ENCODE measurements at regions not wholly inside any gene's neighbourhood (a gene's known extent, or its start where the extent isn't known, plus 50 kb on each side); places are given as distances from the start of the nearest gene placed in this dataset.

DNA sequence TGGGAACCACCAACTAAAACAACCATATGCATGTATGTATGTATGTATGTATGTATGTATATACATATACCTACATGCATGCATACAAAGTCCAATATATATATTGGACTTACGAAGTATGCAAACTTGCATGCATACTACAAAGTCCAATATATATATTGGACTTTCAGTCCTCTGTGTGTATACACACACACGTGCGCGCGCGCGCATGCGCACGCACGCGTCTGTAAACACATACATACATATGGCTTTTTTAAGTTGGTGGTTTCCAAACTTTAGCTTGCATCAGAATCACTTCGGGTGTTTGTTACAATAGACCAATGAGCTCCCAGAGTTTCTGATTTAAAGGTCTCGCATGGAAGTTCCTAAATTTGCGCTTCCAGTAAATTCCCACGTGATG, 197.5 kb upstream of the C1orf87 start (continued):
- TF ChIP-seq, protein P1, sequence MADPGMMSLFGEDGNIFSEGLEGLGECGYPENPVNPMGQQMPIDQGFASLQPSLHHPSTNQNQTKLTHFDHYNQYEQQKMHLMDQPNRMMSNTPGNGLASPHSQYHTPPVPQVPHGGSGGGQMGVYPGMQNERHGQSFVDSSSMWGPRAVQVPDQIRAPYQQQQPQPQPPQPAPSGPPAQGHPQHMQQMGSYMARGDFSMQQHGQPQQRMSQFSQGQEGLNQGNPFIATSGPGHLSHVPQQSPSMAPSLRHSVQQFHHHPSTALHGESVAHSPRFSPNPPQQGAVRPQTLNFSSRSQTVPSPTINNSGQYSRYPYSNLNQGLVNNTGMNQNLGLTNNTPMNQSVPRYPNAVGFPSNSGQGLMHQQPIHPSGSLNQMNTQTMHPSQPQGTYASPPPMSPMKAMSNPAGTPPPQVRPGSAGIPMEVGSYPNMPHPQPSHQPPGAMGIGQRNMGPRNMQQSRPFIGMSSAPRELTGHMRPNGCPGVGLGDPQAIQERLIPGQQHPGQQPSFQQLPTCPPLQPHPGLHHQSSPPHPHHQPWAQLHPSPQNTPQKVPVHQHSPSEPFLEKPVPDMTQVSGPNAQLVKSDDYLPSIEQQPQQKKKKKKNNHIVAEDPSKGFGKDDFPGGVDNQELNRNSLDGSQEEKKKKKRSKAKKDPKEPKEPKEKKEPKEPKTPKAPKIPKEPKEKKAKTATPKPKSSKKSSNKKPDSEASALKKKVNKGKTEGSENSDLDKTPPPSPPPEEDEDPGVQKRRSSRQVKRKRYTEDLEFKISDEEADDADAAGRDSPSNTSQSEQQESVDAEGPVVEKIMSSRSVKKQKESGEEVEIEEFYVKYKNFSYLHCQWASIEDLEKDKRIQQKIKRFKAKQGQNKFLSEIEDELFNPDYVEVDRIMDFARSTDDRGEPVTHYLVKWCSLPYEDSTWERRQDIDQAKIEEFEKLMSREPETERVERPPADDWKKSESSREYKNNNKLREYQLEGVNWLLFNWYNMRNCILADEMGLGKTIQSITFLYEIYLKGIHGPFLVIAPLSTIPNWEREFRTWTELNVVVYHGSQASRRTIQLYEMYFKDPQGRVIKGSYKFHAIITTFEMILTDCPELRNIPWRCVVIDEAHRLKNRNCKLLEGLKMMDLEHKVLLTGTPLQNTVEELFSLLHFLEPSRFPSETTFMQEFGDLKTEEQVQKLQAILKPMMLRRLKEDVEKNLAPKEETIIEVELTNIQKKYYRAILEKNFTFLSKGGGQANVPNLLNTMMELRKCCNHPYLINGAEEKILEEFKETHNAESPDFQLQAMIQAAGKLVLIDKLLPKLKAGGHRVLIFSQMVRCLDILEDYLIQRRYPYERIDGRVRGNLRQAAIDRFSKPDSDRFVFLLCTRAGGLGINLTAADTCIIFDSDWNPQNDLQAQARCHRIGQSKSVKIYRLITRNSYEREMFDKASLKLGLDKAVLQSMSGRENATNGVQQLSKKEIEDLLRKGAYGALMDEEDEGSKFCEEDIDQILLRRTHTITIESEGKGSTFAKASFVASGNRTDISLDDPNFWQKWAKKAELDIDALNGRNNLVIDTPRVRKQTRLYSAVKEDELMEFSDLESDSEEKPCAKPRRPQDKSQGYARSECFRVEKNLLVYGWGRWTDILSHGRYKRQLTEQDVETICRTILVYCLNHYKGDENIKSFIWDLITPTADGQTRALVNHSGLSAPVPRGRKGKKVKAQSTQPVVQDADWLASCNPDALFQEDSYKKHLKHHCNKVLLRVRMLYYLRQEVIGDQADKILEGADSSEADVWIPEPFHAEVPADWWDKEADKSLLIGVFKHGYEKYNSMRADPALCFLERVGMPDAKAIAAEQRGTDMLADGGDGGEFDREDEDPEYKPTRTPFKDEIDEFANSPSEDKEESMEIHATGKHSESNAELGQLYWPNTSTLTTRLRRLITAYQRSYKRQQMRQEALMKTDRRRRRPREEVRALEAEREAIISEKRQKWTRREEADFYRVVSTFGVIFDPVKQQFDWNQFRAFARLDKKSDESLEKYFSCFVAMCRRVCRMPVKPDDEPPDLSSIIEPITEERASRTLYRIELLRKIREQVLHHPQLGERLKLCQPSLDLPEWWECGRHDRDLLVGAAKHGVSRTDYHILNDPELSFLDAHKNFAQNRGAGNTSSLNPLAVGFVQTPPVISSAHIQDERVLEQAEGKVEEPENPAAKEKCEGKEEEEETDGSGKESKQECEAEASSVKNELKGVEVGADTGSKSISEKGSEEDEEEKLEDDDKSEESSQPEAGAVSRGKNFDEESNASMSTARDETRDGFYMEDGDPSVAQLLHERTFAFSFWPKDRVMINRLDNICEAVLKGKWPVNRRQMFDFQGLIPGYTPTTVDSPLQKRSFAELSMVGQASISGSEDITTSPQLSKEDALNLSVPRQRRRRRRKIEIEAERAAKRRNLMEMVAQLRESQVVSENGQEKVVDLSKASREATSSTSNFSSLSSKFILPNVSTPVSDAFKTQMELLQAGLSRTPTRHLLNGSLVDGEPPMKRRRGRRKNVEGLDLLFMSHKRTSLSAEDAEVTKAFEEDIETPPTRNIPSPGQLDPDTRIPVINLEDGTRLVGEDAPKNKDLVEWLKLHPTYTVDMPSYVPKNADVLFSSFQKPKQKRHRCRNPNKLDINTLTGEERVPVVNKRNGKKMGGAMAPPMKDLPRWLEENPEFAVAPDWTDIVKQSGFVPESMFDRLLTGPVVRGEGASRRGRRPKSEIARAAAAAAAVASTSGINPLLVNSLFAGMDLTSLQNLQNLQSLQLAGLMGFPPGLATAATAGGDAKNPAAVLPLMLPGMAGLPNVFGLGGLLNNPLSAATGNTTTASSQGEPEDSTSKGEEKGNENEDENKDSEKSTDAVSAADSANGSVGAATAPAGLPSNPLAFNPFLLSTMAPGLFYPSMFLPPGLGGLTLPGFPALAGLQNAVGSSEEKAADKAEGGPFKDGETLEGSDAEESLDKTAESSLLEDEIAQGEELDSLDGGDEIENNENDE (IDR thresholded peaks at IDR 0.05; ENCODE audit: insufficient replicate concordance, low read length), result no peak
- TF ChIP-seq SP2 (IDR thresholded peaks at IDR 0.05; ENCODE audit: low read length), result no peak
- no peak for TF ChIP-seq KDM5A (IDR thresholded peaks at IDR 0.05; ENCODE audit: low read length)
- TF ChIP-seq, protein P2, sequence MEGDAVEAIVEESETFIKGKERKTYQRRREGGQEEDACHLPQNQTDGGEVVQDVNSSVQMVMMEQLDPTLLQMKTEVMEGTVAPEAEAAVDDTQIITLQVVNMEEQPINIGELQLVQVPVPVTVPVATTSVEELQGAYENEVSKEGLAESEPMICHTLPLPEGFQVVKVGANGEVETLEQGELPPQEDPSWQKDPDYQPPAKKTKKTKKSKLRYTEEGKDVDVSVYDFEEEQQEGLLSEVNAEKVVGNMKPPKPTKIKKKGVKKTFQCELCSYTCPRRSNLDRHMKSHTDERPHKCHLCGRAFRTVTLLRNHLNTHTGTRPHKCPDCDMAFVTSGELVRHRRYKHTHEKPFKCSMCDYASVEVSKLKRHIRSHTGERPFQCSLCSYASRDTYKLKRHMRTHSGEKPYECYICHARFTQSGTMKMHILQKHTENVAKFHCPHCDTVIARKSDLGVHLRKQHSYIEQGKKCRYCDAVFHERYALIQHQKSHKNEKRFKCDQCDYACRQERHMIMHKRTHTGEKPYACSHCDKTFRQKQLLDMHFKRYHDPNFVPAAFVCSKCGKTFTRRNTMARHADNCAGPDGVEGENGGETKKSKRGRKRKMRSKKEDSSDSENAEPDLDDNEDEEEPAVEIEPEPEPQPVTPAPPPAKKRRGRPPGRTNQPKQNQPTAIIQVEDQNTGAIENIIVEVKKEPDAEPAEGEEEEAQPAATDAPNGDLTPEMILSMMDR (IDR thresholded peaks at IDR 0.05; ENCODE audit: control extremely low read depth in 1 of 3, insufficient read depth in 1 of 3, low read depth in 1 of 3, low read length in 3 of 3), result no peak
- TF ChIP-seq, protein P3, sequence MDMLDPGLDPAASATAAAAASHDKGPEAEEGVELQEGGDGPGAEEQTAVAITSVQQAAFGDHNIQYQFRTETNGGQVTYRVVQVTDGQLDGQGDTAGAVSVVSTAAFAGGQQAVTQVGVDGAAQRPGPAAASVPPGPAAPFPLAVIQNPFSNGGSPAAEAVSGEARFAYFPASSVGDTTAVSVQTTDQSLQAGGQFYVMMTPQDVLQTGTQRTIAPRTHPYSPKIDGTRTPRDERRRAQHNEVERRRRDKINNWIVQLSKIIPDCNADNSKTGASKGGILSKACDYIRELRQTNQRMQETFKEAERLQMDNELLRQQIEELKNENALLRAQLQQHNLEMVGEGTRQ (IDR thresholded peaks at IDR 0.05; ENCODE audit: low read length), result no peak
- TF ChIP-seq POLR2A (IDR thresholded peaks at IDR 0.05; ENCODE audit: control extremely low read depth in 1 of 2, low read depth in 2 of 2, low read length in 2 of 2), result no peak
- TF ChIP-seq POU5F1 (IDR thresholded peaks at IDR 0.05; ENCODE audit: low read depth, low read length), result no peak
